ENCODE measurements at regions not wholly inside any gene's neighbourhood (a gene's known extent, or its start where the extent isn't known, plus 50 kb on each side); places are given as distances from the start of the nearest gene placed in this dataset.

DNA sequence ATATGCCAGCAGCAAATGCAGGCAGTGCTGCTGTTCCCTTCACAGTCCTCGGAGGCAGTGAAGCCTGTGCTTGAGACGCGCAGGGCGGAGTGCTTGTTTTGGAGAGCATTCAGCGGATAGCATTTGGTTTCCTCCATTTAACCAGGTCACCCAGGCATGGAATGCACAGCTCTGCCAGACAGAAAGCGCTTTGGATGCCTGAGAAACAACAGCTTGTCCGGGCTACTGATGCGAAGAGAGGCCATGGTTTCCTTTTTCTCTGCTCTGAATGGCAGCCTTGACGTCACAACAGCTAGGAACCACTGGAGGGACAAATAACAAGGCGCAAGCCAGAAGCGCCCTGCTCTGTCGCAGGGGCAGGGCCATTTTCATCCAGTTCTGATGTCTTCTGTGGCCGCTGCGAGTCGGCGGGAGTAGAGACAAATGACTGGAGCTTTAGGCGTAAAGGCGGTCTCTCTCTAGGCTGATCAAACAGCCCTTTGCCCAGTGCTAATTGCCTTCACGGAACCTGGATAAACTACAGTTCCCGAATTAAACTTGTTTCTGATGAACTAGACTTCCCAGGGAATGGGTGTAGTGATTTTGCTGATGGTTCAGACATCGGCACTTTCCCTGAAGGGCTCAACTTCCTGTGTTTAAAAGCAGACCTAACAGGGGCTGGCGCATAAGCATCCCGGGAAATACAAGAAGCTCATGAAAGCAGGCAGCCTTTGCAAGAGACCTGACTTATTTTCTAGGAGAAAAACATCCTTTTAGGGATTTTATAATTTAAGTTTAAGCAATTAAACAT lies 187.6 kb upstream of the KLF14 start:
- peak in 1 of 6 experiments; percentile 10 for TF ChIP-seq CTCF (IDR thresholded peaks at IDR 0.05)
- peak in 1 of 2 donors; percentile 13 for TF ChIP-seq POLR2AphosphoS5 (IDR thresholded peaks at IDR 0.05)
- TF ChIP-seq POLR2A (IDR thresholded peaks at IDR 0.05): no peak
- TF ChIP-seq EP300 (IDR thresholded peaks at IDR 0.05): no peak

All from upper lobe of left lung (tissue), 4 donors.